ENCODE measurements at regions not wholly inside any gene's neighbourhood (a gene's known extent, or its start where the extent isn't known, plus 50 kb on each side); places are given as distances from the start of the nearest gene placed in this dataset.

DNA sequence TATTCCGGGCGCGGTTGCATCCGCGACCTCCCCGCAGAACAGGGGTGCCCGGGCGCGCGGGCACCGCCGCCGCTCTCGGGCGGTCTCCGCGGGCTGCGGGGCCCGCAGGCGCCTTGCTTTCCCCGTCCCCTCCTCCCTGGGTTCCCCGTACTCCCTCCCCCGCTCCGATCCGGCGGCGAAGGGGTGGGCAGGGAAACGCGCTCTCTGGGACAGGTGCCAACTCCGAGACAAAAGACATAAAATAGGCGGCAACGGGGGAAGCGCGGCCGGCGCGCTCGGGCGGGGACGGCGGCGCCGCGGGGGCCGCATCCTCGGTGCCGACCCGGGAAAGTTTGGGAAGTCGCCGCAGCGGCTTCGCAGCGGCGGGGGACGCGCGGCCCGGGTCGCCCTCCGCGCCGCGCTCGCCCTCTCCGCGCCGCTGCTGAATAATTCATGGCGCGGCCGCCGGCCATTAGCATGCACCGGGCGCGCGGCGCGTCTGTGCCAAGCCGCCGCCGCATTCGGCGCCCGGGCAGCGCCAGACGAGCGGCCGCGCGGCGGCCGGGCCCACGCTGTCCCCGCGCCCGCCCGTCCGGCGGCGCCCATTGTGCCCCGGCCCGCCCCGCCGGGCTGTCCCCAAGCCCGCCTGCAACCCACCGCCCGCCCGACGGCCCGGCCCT lies 78.7 kb upstream of the PPARA start:
- H3K9me3 ChIP-seq (ENCODE audit: control insufficient read depth in 5 of 5, low read length in 5 of 5), result no peaks in the 10 kb centered on the region
- H3K36me3 ChIP-seq (ENCODE audit: control insufficient read depth in 5 of 5, insufficient read depth in 5 of 5, low read length in 5 of 5), result peaks cover 0 to 15% (median 7%) of the 10 kb centered on the region in 5 donors
- peak overlapping the region in 4 of 5 donors; percentile 37 to 94 (median 64) for H3K9ac ChIP-seq (ENCODE audit: low read length in 5 of 5)
- H3K4me1 ChIP-seq (ENCODE audit: control insufficient read depth in 5 of 5, insufficient read depth in 5 of 5, low read length in 5 of 5), result peaks cover 0 to 81% (median 75%) of the 10 kb centered on the region in 5 donors
- H3K4me3 ChIP-seq (ENCODE audit: low read depth in 1 of 5, low read length in 5 of 5), result peak overlapping the region in 4 of 5 donors; percentile 98 to 99 (median 99)
- H3K27ac ChIP-seq (ENCODE audit: low read depth, low read length), result peak overlapping the region; percentile 99
- H3K27me3 ChIP-seq (ENCODE audit: control insufficient read depth in 5 of 5, insufficient read depth in 4 of 5, low read length in 5 of 5), result no peaks in the 10 kb centered on the region

- Histone ChIP-seq H3K4me1 (ENCODE audit: control insufficient read depth in 5 of 5, insufficient read depth in 5 of 5, low read length in 5 of 5) (peaks cover 2 to 81% (median 75%) of the 10 kb centered on the region in 5 donors), H3K27me3 (ENCODE audit: control insufficient read depth in 5 of 5, insufficient read depth in 4 of 5, low read length in 5 of 5) (no peaks in the 10 kb centered on the region), H3K36me3 (ENCODE audit: control insufficient read depth in 5 of 5, insufficient read depth in 5 of 5, low read length in 5 of 5) (peaks cover 0 to 15% (median 7%) of the 10 kb centered on the region in 5 donors), H3K27ac (ENCODE audit: low read depth, low read length) (peak overlapping the region; percentile 99), H3K9ac (ENCODE audit: low read length in 5 of 5) (peak overlapping the region; percentile 89 to 98 (median 96)), H3K9me3 (ENCODE audit: control insufficient read depth in 5 of 5, low read length in 5 of 5) (no peaks in the 10 kb centered on the region), H3K4me3 (ENCODE audit: low read depth in 1 of 5, low read length in 5 of 5) (peak overlapping the region; percentile 97 to 99 (median 99))
Observed at GRCh38 chr22:46072110-46072881, 78.0 kb upstream of the PPARA start.

- Histone ChIP-seq H3K4me1 (ENCODE audit: control insufficient read depth in 5 of 5, insufficient read depth in 5 of 5, low read length in 5 of 5) (peaks cover 5 to 82% (median 75%) of the 10 kb centered on the region in 5 donors), H3K27me3 (ENCODE audit: control insufficient read depth in 5 of 5, insufficient read depth in 4 of 5, low read length in 5 of 5) (no peaks in the 10 kb centered on the region), H3K4me3 (ENCODE audit: low read depth in 1 of 5, low read length in 5 of 5) (peak overlapping the region; percentile 97 to 99 (median 99))
Observed at GRCh38 chr22:46072981-46073682, 77.2 kb upstream of the PPARA start.

GRCh38 chr22:46073683-46074504 lies 76.4 kb upstream of the PPARA start:
- Histone ChIP-seq H3K4me1 (ENCODE audit: control insufficient read depth in 5 of 5, insufficient read depth in 5 of 5, low read length in 5 of 5) (peaks cover 5 to 83% (median 75%) of the 10 kb centered on the region in 5 donors), H3K27ac (ENCODE audit: low read depth, low read length) (peak overlapping the region; percentile 99), H3K4me3 (ENCODE audit: low read depth in 1 of 5, low read length in 5 of 5) (peak overlapping the region; percentile 97 to 99 (median 99)), H3K27me3 (ENCODE audit: control insufficient read depth in 5 of 5, insufficient read depth in 4 of 5, low read length in 5 of 5) (no peaks in the 10 kb centered on the region), H3K9ac (ENCODE audit: low read length in 5 of 5) (peak overlapping the region; percentile 89 to 98 (median 96)), H3K36me3 (ENCODE audit: control insufficient read depth in 5 of 5, insufficient read depth in 5 of 5, low read length in 5 of 5) (peaks cover 0 to 15% (median 7%) of the 10 kb centered on the region in 5 donors), H3K9me3 (ENCODE audit: control insufficient read depth in 5 of 5, low read length in 5 of 5) (no peaks in the 10 kb centered on the region)

More at GRCh38 chr22:46072981-46073682, 77.2 kb upstream of the PPARA start:
- H3K27ac ChIP-seq (ENCODE audit: low read depth, low read length), result peak overlapping the region; percentile 99
- H3K36me3 ChIP-seq (ENCODE audit: control insufficient read depth in 5 of 5, insufficient read depth in 5 of 5, low read length in 5 of 5), result peaks cover 0 to 15% (median 7%) of the 10 kb centered on the region in 5 donors
- peak overlapping the region; percentile 89 to 98 (median 96) for H3K9ac ChIP-seq (ENCODE audit: low read length in 5 of 5)
- H3K9me3 ChIP-seq (ENCODE audit: control insufficient read depth in 5 of 5, low read length in 5 of 5), result no peaks in the 10 kb centered on the region

GRCh38 chr22:46074771-46075551 lies 75.4 kb upstream of the PPARA start:
- Histone ChIP-seq H3K36me3 (ENCODE audit: control insufficient read depth in 5 of 5, insufficient read depth in 5 of 5, low read length in 5 of 5) (peaks cover 0 to 15% (median 7%) of the 10 kb centered on the region in 5 donors), H3K4me3 (ENCODE audit: low read depth in 1 of 5, low read length in 5 of 5) (peak overlapping the region; percentile 97 to 99 (median 99)), H3K27me3 (ENCODE audit: control insufficient read depth in 5 of 5, insufficient read depth in 4 of 5, low read length in 5 of 5) (no peaks in the 10 kb centered on the region), H3K4me1 (ENCODE audit: control insufficient read depth in 5 of 5, insufficient read depth in 5 of 5, low read length in 5 of 5) (peaks cover 10 to 83% (median 75%) of the 10 kb centered on the region in 5 donors), H3K9ac (ENCODE audit: low read length in 5 of 5) (peak overlapping the region; percentile 89 to 98 (median 96)), H3K9me3 (ENCODE audit: control insufficient read depth in 5 of 5, low read length in 5 of 5) (no peaks in the 10 kb centered on the region), H3K27ac (ENCODE audit: low read depth, low read length) (peak overlapping the region; percentile 99)

DNA sequence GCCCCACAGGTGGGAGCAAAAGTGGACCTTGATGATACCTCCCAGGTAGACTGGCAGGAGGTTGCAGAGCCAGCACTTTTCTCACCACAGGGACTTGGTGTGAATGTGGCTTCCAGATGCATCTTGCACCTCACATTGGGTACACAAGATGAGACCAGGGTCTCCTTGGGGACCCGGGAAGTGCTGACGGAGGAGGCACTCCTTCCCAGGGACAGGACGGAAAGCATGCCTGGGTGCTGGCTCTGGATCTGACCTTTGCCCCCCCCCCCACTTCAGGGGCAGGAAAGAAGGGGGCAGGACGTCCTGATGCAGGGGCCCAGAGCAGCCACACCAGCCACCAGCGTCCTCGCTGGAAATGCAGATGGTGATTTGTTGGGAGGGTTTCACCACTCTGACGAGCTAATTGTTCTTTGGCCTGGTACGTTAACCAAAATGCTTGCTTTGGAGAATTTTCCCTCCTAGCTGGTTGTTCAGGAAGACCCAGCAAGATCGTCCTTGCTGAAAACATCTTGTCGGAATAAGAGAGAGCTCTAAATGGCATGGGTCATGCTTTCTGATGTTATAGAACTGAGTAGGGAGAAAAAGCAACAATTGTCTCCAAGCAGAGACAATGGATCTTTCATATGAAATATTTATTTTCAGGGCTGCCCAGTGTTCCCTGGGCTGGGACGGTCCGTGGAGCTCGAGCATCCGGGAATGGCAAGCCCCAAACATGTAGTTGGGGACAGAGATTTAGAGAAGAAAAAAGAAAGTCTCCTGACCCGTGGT lies 74.4 kb upstream of the PPARA start:
- Histone ChIP-seq H3K36me3 (ENCODE audit: control insufficient read depth in 5 of 5, insufficient read depth in 5 of 5, low read length in 5 of 5) (peaks cover 0 to 15% (median 7%) of the 10 kb centered on the region in 5 donors), H3K4me3 (ENCODE audit: low read depth in 1 of 5, low read length in 5 of 5) (peak overlapping the region; percentile 97 to 99 (median 99)), H3K9me3 (ENCODE audit: control insufficient read depth in 5 of 5, low read length in 5 of 5) (no peaks in the 10 kb centered on the region), H3K9ac (ENCODE audit: low read length in 5 of 5) (peak overlapping the region; percentile 89 to 98 (median 96)), H3K4me1 (ENCODE audit: control insufficient read depth in 5 of 5, insufficient read depth in 5 of 5, low read length in 5 of 5) (peaks cover 10 to 84% (median 77%) of the 10 kb centered on the region in 5 donors), H3K27ac (ENCODE audit: low read depth, low read length) (peak overlapping the region; percentile 99), H3K27me3 (ENCODE audit: control insufficient read depth in 5 of 5, insufficient read depth in 4 of 5, low read length in 5 of 5) (no peaks in the 10 kb centered on the region)

DNA sequence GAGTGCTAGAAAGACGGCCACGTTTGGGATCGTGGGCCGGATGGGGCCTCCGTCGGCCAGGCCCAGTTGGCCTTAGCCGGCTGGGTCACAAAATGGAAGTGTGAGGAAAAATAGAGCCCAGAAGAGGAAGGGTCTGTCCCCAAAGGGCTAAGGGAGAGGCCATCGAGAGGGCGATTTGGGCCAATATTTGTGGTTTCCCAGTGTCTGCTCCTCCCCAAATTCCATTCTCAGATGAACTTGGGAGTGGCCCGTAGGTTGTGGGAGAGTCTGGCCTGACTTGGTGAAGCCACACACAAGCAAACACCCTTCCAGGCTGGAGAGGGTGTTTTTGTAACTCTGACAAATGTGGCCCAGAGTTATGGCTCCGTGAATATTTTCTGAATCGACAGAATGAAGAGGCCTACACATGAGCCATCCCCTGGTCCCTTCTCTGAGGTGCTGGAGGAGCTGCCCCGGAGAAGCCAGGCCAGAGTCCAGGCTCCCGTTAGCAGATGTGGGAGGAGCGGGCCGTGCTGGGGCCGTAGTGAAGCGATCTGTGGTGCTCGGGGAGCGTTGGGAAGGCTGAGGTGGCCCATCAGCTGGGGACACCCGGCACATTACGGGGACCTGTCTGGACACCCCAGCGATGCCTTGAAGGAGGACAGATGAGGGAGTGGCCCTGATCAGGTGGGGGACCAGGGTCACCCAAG lies 73.5 kb upstream of the PPARA start:
- H3K36me3 ChIP-seq (ENCODE audit: control insufficient read depth in 5 of 5, insufficient read depth in 5 of 5, low read length in 5 of 5), result peaks cover 0 to 15% (median 7%) of the 10 kb centered on the region in 5 donors
- H3K9ac ChIP-seq (ENCODE audit: low read length in 5 of 5), result peak overlapping the region; percentile 6 to 98 (median 96)
- H3K27ac ChIP-seq (ENCODE audit: low read depth, low read length), result peak overlapping the region; percentile 99
- H3K27me3 ChIP-seq (ENCODE audit: control insufficient read depth in 5 of 5, insufficient read depth in 4 of 5, low read length in 5 of 5), result no peaks in the 10 kb centered on the region
- H3K4me1 ChIP-seq (ENCODE audit: control insufficient read depth in 5 of 5, insufficient read depth in 5 of 5, low read length in 5 of 5), result peaks cover 10 to 91% (median 85%) of the 10 kb centered on the region in 5 donors
- H3K9me3 ChIP-seq (ENCODE audit: control insufficient read depth in 5 of 5, low read length in 5 of 5), result no peaks in the 10 kb centered on the region
- peak overlapping the region; percentile 97 to 99 (median 99) for H3K4me3 ChIP-seq (ENCODE audit: low read depth in 1 of 5, low read length in 5 of 5)

DNA sequence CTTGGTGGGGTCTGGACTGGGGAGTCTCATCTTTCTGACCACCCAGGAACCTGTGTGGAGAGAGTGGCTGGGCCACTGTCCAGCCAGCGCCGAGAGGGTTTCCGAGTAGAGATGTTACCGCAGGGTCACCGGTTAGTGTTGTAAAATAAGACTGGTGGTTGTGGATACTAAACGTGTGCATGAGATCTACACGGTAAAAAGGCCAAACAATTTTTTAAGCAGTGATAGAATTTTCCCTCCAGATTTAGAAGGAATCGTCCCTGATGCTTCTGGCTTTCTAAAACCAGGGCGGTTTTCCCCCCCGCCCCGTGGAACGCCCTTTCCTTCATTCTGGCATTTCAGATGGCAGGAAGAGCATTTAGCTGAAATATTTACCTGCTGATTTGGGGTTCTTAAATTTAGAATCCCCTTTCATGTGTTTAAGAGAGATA lies 72.6 kb upstream of the PPARA start:
- Histone ChIP-seq H3K27ac (ENCODE audit: low read depth, low read length) (peak overlapping the region; percentile 99), H3K4me3 (ENCODE audit: low read depth in 1 of 5, low read length in 5 of 5) (peak overlapping the region; percentile 97 to 99 (median 99)), H3K9me3 (ENCODE audit: control insufficient read depth in 5 of 5, low read length in 5 of 5) (no peaks in the 10 kb centered on the region), H3K36me3 (ENCODE audit: control insufficient read depth in 5 of 5, insufficient read depth in 5 of 5, low read length in 5 of 5) (peaks cover 0 to 15% (median 9%) of the 10 kb centered on the region in 5 donors), H3K9ac (ENCODE audit: low read length in 5 of 5) (peak overlapping the region; percentile 6 to 98 (median 96)), H3K4me1 (ENCODE audit: control insufficient read depth in 5 of 5, insufficient read depth in 5 of 5, low read length in 5 of 5) (peaks cover 10 to 95% (median 94%) of the 10 kb centered on the region in 5 donors), H3K27me3 (ENCODE audit: control insufficient read depth in 5 of 5, insufficient read depth in 4 of 5, low read length in 5 of 5) (no peaks in the 10 kb centered on the region)

Measured in subcutaneous abdominal adipose tissue (tissue), 5 donors.